Endothelial cell of umbilical vein (primary cell): ENCODE measurements at regions not wholly inside any gene's neighbourhood (a gene's known extent, or its start where the extent isn't known, plus 50 kb on each side); places are given as distances from the start of the nearest gene placed in this dataset.

Experiments used
- BruUV-seq: library from RNA; stranded (reverse); fragments of 400-500 nt; replicated peaks from 2 replicates; lab custom pipeline; 2021; lab: Mats Ljungman, UMichigan
- CTCF ChIA-PET: fragments of 300-600, 350-600 bp; sonication (Branson Sonifier 250); formaldehyde crosslinking; loops from one replicate; lab custom pipeline; 2021; ENCODE audit warnings: antibody characterized with exemption, inconsistent platforms; lab: Charles Lee
- POLR2A ChIA-PET: fragments of 300-600, 350-600 bp; sonication (Branson Sonifier 250); formaldehyde crosslinking; loops from one replicate; lab custom pipeline; 2021; ENCODE audit warnings: antibody characterized with exemption, inconsistent platforms; lab: Charles Lee
- DNase-seq: peaks from one replicate; pipeline ENCODE4 v3.0.0-alpha.2; 2011; ENCODE audit warnings: low read depth, low spot score
- FAIRE-seq: peaks from 2 replicates; lab custom pipeline; 2011; peaks lifted over from hg19 to GRCh38; lab: Jason Lieb, UNC
- H2AFZ ChIP-seq: 2 replicates; pipeline ENCODE4 v1.6.0; 2012; ENCODE audit warnings: low read depth, low read length, control low read depth, inconsistent platforms
- H3K27ac ChIP-seq: 2 replicates; pipeline ENCODE4 v1.5.1; 2011; ENCODE audit warnings: low read depth, mild to moderate bottlenecking, control low read depth, low read length, moderate library complexity; ENCODE audit not compliant: insufficient read depth
- H3K27me3 ChIP-seq, 2 experiments: 2 replicates each; pipeline versions ENCODE4 v1.6.0 to v1.6.1; 2011; ENCODE audit warnings: low read length in 2 of 2, mixed read lengths in 1 of 2; ENCODE audit not compliant: control insufficient read depth in 2 of 2, insufficient read depth in 2 of 2
- H3K36me3 ChIP-seq, 2 experiments: 2 replicates in 1 of 2; 3 replicates in 1 of 2; pipeline ENCODE4 v1.5.1; 2011; ENCODE audit warnings: low read length in 2 of 2, mild to moderate bottlenecking in 1 of 2, moderate library complexity in 1 of 2; ENCODE audit not compliant: control insufficient read depth in 2 of 2, insufficient read depth in 2 of 2; ENCODE audit errors: extremely low read depth in 1 of 2
- H3K4me1 ChIP-seq: 3 replicates; pipeline ENCODE4 v1.5.1; 2011; ENCODE audit warnings: mild to moderate bottlenecking, low read length; ENCODE audit not compliant: control insufficient read depth, insufficient read depth; ENCODE audit errors: extremely low read depth
- H3K4me2 ChIP-seq: 2 replicates; pipeline ENCODE4 v1.6.1; 2011; ENCODE audit warnings: low read length, control low read depth, mixed read lengths; ENCODE audit not compliant: insufficient read depth
- H3K4me3 ChIP-seq, 3 experiments: fragments of 200-600 bp in 1 of 3; sonication (generic), shearing (Covaris generic) in 1 of 3; replicated peaks in 1 of 3; 2 replicates each; pipeline ENCODE4 v1.5.1; 2011 to 2016; ENCODE audit warnings: control low read depth in 3 of 3, low read length in 3 of 3, mild to moderate bottlenecking in 2 of 3, inconsistent platforms in 1 of 3, low read depth in 1 of 3, moderate library complexity in 1 of 3; ENCODE audit not compliant: insufficient read depth in 1 of 3
- H3K79me2 ChIP-seq: 2 replicates; pipeline ENCODE4 v1.6.0; 2012; ENCODE audit warnings: low read length, inconsistent platforms; ENCODE audit not compliant: control insufficient read depth, insufficient read depth
- H3K9ac ChIP-seq: replicated peaks from 2 replicates; pipeline ENCODE3; 2011; ENCODE audit warnings: low read length, control low read depth; ENCODE audit not compliant: insufficient read depth; ENCODE audit errors: extremely low read depth
- H3K9me1 ChIP-seq: replicated peaks from 3 replicates; pipeline ENCODE4 v1.6.0; 2011; ENCODE audit warnings: mild to moderate bottlenecking, low read length; ENCODE audit not compliant: control insufficient read depth, insufficient read depth; ENCODE audit errors: extremely low read depth
- H3K9me3 ChIP-seq: replicated peaks from 2 replicates; pipeline ENCODE4 v1.5.1; 2012; ENCODE audit warnings: low read length, inconsistent platforms; ENCODE audit not compliant: control insufficient read depth, insufficient read depth
- H4K20me1 ChIP-seq: replicated peaks from 2 replicates; pipeline ENCODE3; 2011; ENCODE audit warnings: mild to moderate bottlenecking, low read length; ENCODE audit not compliant: control insufficient read depth, insufficient read depth; ENCODE audit errors: extremely low read depth
- CTCF ChIP-seq, 2 donors: IDR thresholded peaks; 1 replicate in 1 of 2; 2 replicates in 1 of 2; pipeline ENCODE4 v1.5.1; 2011; ENCODE audit warnings: low read length in 2 of 2, mild to moderate bottlenecking in 2 of 2, moderate library complexity in 2 of 2, control low read depth in 1 of 2, inconsistent platforms in 1 of 2, low read depth in 1 of 2; ENCODE audit not compliant: insufficient read depth in 1 of 2; ENCODE audit errors: extremely low read depth in 1 of 2
- EZH2 ChIP-seq: IDR thresholded peaks from 2 replicates; pipeline ENCODE4 v1.6.1; 2012; ENCODE audit warnings: borderline replicate concordance, low read depth, mild to moderate bottlenecking, moderate library complexity, low read length, inconsistent platforms; ENCODE audit not compliant: severe bottlenecking
- FOS ChIP-seq: IDR thresholded peaks from 2 replicates; pipeline ENCODE4 v1.6.1; 2011; ENCODE audit warnings: mild to moderate bottlenecking, low read length, moderate library complexity, borderline replicate concordance; ENCODE audit not compliant: insufficient read depth
- GATA2 ChIP-seq: IDR thresholded peaks from 2 replicates; pipeline ENCODE4 v1.7.0; 2011; ENCODE audit warnings: low read depth, mild to moderate bottlenecking, moderate library complexity, mixed read lengths, low read length; ENCODE audit not compliant: insufficient read length, insufficient read depth
- JUN ChIP-seq: IDR thresholded peaks from 2 replicates; pipeline ENCODE4 v1.6.1; 2011; ENCODE audit warnings: borderline replicate concordance, low read depth; ENCODE audit not compliant: insufficient read length, insufficient read depth
- MYC ChIP-seq: IDR thresholded peaks from one replicate; pipeline ENCODE4 v1.6.1; 2011; ENCODE audit warnings: mild to moderate bottlenecking, low read depth, low read length
- dilution Hi-C: fragments of 300-500 bp; cut with MboI; formaldehyde crosslinking; loops from one replicate; pipeline ENCODE4 v1.15.0; 2019; ENCODE audit warnings: low sequenced_read_pairs; ENCODE audit not compliant: extremely low pct_ligation_motif_present
- intact Hi-C: fragments of 100-400 bp; cut with micrococcal nuclease; formaldehyde crosslinking; loops from one replicate; pipeline ENCODE4 v1.10.0; 2022
- TF ChIP-seq, protein P1 (sequence below): IDR thresholded peaks from 2 replicates; pipeline ENCODE4 v1.6.1; 2011; ENCODE audit not compliant: insufficient read depth, insufficient read length

- Histone ChIP-seq H3K9me1 (no peaks in the 10 kb centered on the region), H3K4me1 (peaks cover 28% of the 10 kb centered on the region), H3K27me3 (no peaks in the 10 kb centered on the region), H3K36me3 (no peaks in the 10 kb centered on the region), H2AFZ (no peak overlapping the region), H4K20me1 (no peaks in the 10 kb centered on the region), H3K79me2 (no peaks in the 10 kb centered on the region), H3K9me3 (no peaks in the 10 kb centered on the region), H3K4me2 (no peak overlapping the region), H3K27ac (no peak overlapping the region), H3K4me3 (no peak overlapping the region), H3K9ac (no peak overlapping the region)
- TF ChIP-seq, protein P1, sequence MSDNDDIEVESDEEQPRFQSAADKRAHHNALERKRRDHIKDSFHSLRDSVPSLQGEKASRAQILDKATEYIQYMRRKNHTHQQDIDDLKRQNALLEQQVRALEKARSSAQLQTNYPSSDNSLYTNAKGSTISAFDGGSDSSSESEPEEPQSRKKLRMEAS = no peak
- TF ChIP-seq FOS (no peak), JUN (no peak), MYC (no peak), GATA2 (no peak), CTCF (IDR thresholded peaks at IDR 0.05; ENCODE audit: extremely low read depth in 1 of 2, insufficient read depth in 1 of 2, low read depth in 1 of 2, low read length in 2 of 2) (no peak), EZH2 (no peak)
- no TSS peak for BruUV-seq
- ChIA-PET CTCF (interaction anchor here (1.2 to 4.4 kb wide), 4 partner anchors 9 to 20 kb away, joined by 3 to 27 read pairs (median 5); no protein-coding TSS in a partner anchor), POLR2A (interaction anchor here (0.6 kb wide), 1 partner anchor 11 kb away, joined by 3 read pairs; no protein-coding TSS in a partner anchor)
- DNase-seq = no peak
- dilution Hi-C loops (no loop called here), intact Hi-C loops (loop anchor here (1.0 kb wide), 2 partner anchors 13 to 116 kb away; partner anchors contain the start of gene PROX1)
- FAIRE-seq = no peak
These were observed 116.0 kb downstream of the PROX1 start for GRCh38 chr1:214103778-214104177.
